H9 (cell line): ENCODE measurements at regions not wholly inside any gene's neighbourhood (a gene's known extent, or its start where the extent isn't known, plus 50 kb on each side); places are given as distances from the start of the nearest gene placed in this dataset.

Experiments used
- DNase-seq: peaks from one replicate; pipeline ENCODE4 v3.0.0-alpha.2; 2017
- H2AFZ ChIP-seq: one replicate; pipeline ENCODE4 v1.6.1; 2013; ENCODE audit warnings: mild to moderate bottlenecking, low read length, control low read depth, moderate library complexity
- H2AK5ac ChIP-seq: 2 replicates; pipeline ENCODE4 v1.6.1; 2013; ENCODE audit warnings: low read length, control low read depth, mixed read lengths; ENCODE audit not compliant: insufficient read length
- H2BK120ac ChIP-seq: one replicate; pipeline ENCODE4 v1.6.1; 2013; ENCODE audit warnings: low read depth, mild to moderate bottlenecking, low read length, control low read depth, inconsistent platforms; ENCODE audit not compliant: poor library complexity, severe bottlenecking
- H2BK12ac ChIP-seq: 2 replicates; pipeline ENCODE4 v1.6.1; 2013; ENCODE audit warnings: low read length, control low read depth, mixed read lengths, low read depth; ENCODE audit not compliant: insufficient read length
- H2BK15ac ChIP-seq: 2 replicates; pipeline ENCODE4 v1.6.1; 2013; ENCODE audit warnings: low read depth, low read length, control low read depth
- H2BK20ac ChIP-seq: one replicate; pipeline ENCODE4 v1.6.1; 2013; ENCODE audit warnings: low read depth, mild to moderate bottlenecking, low read length, control low read depth, inconsistent platforms; ENCODE audit not compliant: poor library complexity, severe bottlenecking
- H2BK5ac ChIP-seq: 2 replicates; pipeline ENCODE4 v1.6.1; 2013; ENCODE audit warnings: low read length, control low read depth, mixed read lengths; ENCODE audit not compliant: insufficient read length
- H3K14ac ChIP-seq: 2 replicates; pipeline ENCODE4 v1.6.1; 2013; ENCODE audit warnings: low read length, control low read depth; ENCODE audit not compliant: insufficient read depth
- H3K18ac ChIP-seq: 2 replicates; pipeline ENCODE4 v1.6.1; 2013; ENCODE audit warnings: low read depth, mild to moderate bottlenecking, mixed read lengths, low read length, control low read depth; ENCODE audit not compliant: insufficient read length
- H3K23ac ChIP-seq: 2 replicates; pipeline ENCODE4 v1.6.1; 2013; ENCODE audit warnings: low read length, control low read depth, mixed read lengths, low read depth; ENCODE audit not compliant: insufficient read length
- H3K23me2 ChIP-seq: 2 replicates; pipeline ENCODE4 v1.6.1; 2013; ENCODE audit warnings: low read depth, mild to moderate bottlenecking, mixed read lengths, low read length, control low read depth; ENCODE audit not compliant: insufficient read length, poor library complexity, severe bottlenecking
- H3K27ac ChIP-seq: 2 replicates; pipeline ENCODE4 v1.5.1; 2013; ENCODE audit warnings: low read length, control low read depth, mixed read lengths, low read depth; ENCODE audit not compliant: insufficient read length
- H3K27me3 ChIP-seq: 2 replicates; pipeline ENCODE4 v1.6.1; 2013; ENCODE audit warnings: low read length, control low read depth, inconsistent platforms; ENCODE audit not compliant: insufficient read depth
- H3K4ac ChIP-seq: 2 replicates; pipeline ENCODE4 v1.6.1; 2013; ENCODE audit warnings: low read depth, mild to moderate bottlenecking, control low read depth, inconsistent platforms, low read length, moderate library complexity
- H3K4me1 ChIP-seq: 2 replicates; pipeline ENCODE4 v1.6.1; 2013; ENCODE audit warnings: low read length, control low read depth, inconsistent platforms; ENCODE audit not compliant: insufficient read depth
- H3K4me2 ChIP-seq: 2 replicates; pipeline ENCODE4 v1.6.1; 2013; ENCODE audit warnings: low read length, control low read depth, mixed read lengths; ENCODE audit not compliant: insufficient read length, insufficient read depth
- H3K56ac ChIP-seq: 2 replicates; pipeline ENCODE4 v1.6.1; 2013; ENCODE audit warnings: low read depth, mild to moderate bottlenecking, mixed read lengths, low read length, control low read depth; ENCODE audit not compliant: insufficient read length
- H3K79me1 ChIP-seq: 2 replicates; pipeline ENCODE4 v1.6.1; 2013; ENCODE audit warnings: low read depth, mild to moderate bottlenecking, moderate library complexity, low read length, control low read depth, inconsistent platforms; ENCODE audit not compliant: insufficient read depth, poor library complexity, severe bottlenecking
- H3K79me2 ChIP-seq: 2 replicates; pipeline ENCODE4 v1.6.1; 2013; ENCODE audit warnings: low read length, control low read depth, inconsistent platforms; ENCODE audit not compliant: insufficient read depth
- H3K9ac ChIP-seq: 2 replicates; pipeline ENCODE4 v1.6.1; 2013; ENCODE audit warnings: low read length, control low read depth, mixed read lengths; ENCODE audit not compliant: insufficient read length; ENCODE audit errors: extremely low read depth
- H3K9me3 ChIP-seq: one replicate; pipeline ENCODE4 v1.6.1; 2013; ENCODE audit warnings: low read depth, low read length, inconsistent platforms; ENCODE audit not compliant: control insufficient read depth
- H3T11ph ChIP-seq: one replicate; pipeline ENCODE4 v1.6.1; 2013; ENCODE audit warnings: mild to moderate bottlenecking, low read length, control low read depth, inconsistent platforms
- H4K20me1 ChIP-seq: one replicate; pipeline ENCODE4 v1.6.1; 2013; ENCODE audit not compliant: control insufficient read depth, insufficient read length, insufficient read depth
- H4K5ac ChIP-seq: 2 replicates; pipeline ENCODE4 v1.6.1; 2013; ENCODE audit warnings: low read depth, mild to moderate bottlenecking, mixed read lengths, low read length, control low read depth; ENCODE audit not compliant: insufficient read length
- H4K8ac ChIP-seq: replicated peaks from 2 replicates; pipeline ENCODE4 v1.6.1; 2013; ENCODE audit warnings: low read length, control low read depth, mixed read lengths, low read depth; ENCODE audit not compliant: insufficient read length
- H4K91ac ChIP-seq: 2 replicates; pipeline ENCODE4 v1.6.1; 2013; ENCODE audit warnings: low read depth, mild to moderate bottlenecking, moderate library complexity, mixed read lengths, low read length, control low read depth; ENCODE audit not compliant: insufficient read length
- H3K27ac Mint-ChIP-seq, 3 experiments: 2 replicates in 2 of 3; 3 replicates in 1 of 3; pipeline ENCODE4 v1.8.0; 2020 to 2021; ENCODE audit warnings: mixed read lengths in 3 of 3, mild to moderate bottlenecking in 1 of 3, moderate library complexity in 1 of 3
- H3K27me3 Mint-ChIP-seq: 2 replicates; pipeline ENCODE4 v1.8.0; 2021; ENCODE audit warnings: low read depth, mild to moderate bottlenecking, moderate library complexity, mixed read lengths
- H3K36me3 Mint-ChIP-seq, 3 experiments: 2 replicates in 2 of 3; 3 replicates in 1 of 3; pipeline ENCODE4 v1.8.0; 2020 to 2021; ENCODE audit warnings: low read depth in 3 of 3, mixed read lengths in 3 of 3; ENCODE audit not compliant: insufficient read depth in 1 of 3
- H3K4me1 Mint-ChIP-seq, 2 experiments: 2 replicates each; pipeline ENCODE4 v1.8.0; 2020; ENCODE audit warnings: mixed read lengths in 2 of 2
- H3K4me3 Mint-ChIP-seq, 2 experiments: 2 replicates in 1 of 2; 3 replicates in 1 of 2; pipeline ENCODE4 v1.8.0; 2020 to 2021; ENCODE audit warnings: mild to moderate bottlenecking in 2 of 2, mixed read lengths in 2 of 2, moderate library complexity in 1 of 2
- H3K9me3 Mint-ChIP-seq, 2 experiments: 2 replicates in 1 of 2; 3 replicates in 1 of 2; pipeline ENCODE4 v1.8.0; 2020; ENCODE audit warnings: mild to moderate bottlenecking in 2 of 2, mixed read lengths in 2 of 2, moderate library complexity in 1 of 2
- WGBS: extraction: QIAGEN DNeasy Blood & Tissue Kit; methylation state at CpG from one replicate; pipeline ENCODE4 v1.1.7; 2013; ENCODE audit warnings: missing lambda C conversion rate, low lambda C conversion rate, mixed read lengths; ENCODE audit not compliant: insufficient read length; ENCODE audit errors: extremely low coverage; 5-methylcytosine and 5-hydroxymethylcytosine counted together
- TF ChIP-seq, protein P1 (sequence below): fragments of 200-600 bp; sonication (generic); conservative IDR thresholded peaks from 3 replicates; pipeline ENCODE4 v1.8.0; 2021; ENCODE audit warnings: antibody characterized with exemption, mild to moderate bottlenecking

DNA sequence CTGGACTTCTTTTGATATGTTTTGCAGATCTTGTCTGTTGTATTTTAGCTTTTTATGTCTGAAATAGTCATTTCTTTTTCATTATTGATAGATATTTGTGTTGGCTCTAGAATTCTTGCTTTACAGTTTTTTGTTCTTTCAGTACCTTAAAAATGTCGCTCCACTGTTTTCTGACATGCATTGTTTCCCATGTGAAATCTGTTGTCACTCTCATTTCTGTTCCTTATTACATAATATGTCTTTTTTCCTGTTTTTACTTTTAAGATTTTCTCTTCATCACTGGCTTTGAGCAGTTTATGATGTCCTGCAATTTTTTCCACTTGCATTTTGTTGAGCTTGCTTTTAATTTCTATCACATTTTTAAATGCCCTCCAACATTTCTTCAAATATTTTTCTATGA lies 270.4 kb upstream of the TARS1 start:
- Mint-ChIP-seq H3K4me3 (no peak overlapping the region), H3K9me3 (peaks cover 25 to 32% of the 10 kb centered on the region in 2 experiments), H3K36me3 (peaks cover 9 to 31% (median 13%) of the 10 kb centered on the region in 3 experiments), H3K27me3 (no peaks in the 10 kb centered on the region), H3K4me1 (peaks cover 0 to 1% of the 10 kb centered on the region in 2 experiments; a peak in 1 of 4 replicates), H3K27ac (no peak overlapping the region)
- Histone ChIP-seq H3K14ac (no peak overlapping the region), H4K5ac (no peak overlapping the region), H3K23me2 (no peaks in the 10 kb centered on the region), H4K8ac (no peak overlapping the region), H2AFZ (no peak overlapping the region), H3K79me2 (no peaks in the 10 kb centered on the region), H3K18ac (no peak overlapping the region), H3K9ac (no peak overlapping the region), H2AK5ac (no peak overlapping the region), H3T11ph (no peak overlapping the region), H2BK5ac (no peak overlapping the region), H3K4ac (no peak overlapping the region), H3K79me1 (no peaks in the 10 kb centered on the region), H3K9me3 (no peaks in the 10 kb centered on the region), H4K20me1 (no peaks in the 10 kb centered on the region), H3K4me2 (no peak overlapping the region), H3K27ac (no peak overlapping the region), H2BK15ac (no peak overlapping the region), H3K56ac (no peak overlapping the region), H3K27me3 (no peaks in the 10 kb centered on the region), H4K91ac (no peak overlapping the region), H2BK12ac (no peak overlapping the region), H2BK120ac (no peak overlapping the region), H3K23ac (no peak overlapping the region), H3K4me1 (no peaks in the 10 kb centered on the region), H2BK20ac (no peak overlapping the region)
- DNase-seq: no peak
- no CpG with 5 or more reads among the region's 1 CpG for WGBS
- TF ChIP-seq, protein P1, sequence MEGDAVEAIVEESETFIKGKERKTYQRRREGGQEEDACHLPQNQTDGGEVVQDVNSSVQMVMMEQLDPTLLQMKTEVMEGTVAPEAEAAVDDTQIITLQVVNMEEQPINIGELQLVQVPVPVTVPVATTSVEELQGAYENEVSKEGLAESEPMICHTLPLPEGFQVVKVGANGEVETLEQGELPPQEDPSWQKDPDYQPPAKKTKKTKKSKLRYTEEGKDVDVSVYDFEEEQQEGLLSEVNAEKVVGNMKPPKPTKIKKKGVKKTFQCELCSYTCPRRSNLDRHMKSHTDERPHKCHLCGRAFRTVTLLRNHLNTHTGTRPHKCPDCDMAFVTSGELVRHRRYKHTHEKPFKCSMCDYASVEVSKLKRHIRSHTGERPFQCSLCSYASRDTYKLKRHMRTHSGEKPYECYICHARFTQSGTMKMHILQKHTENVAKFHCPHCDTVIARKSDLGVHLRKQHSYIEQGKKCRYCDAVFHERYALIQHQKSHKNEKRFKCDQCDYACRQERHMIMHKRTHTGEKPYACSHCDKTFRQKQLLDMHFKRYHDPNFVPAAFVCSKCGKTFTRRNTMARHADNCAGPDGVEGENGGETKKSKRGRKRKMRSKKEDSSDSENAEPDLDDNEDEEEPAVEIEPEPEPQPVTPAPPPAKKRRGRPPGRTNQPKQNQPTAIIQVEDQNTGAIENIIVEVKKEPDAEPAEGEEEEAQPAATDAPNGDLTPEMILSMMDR: no peak
